Cardiac muscle cell (in vitro differentiated cells and primary cell): ENCODE measurements at regions not wholly inside any gene's neighbourhood (a gene's known extent, or its start where the extent isn't known, plus 50 kb on each side); places are given as distances from the start of the nearest gene placed in this dataset.

ENCODE experiments used
- DNase-seq, 2 donors: peaks; one replicate each; pipeline versions ENCODE4 v3.0.0 to v3.0.0-alpha.2; 2010 to 2017; ENCODE audit warnings: low read depth in 1 of 2, low spot score in 1 of 2
- H3K27ac ChIP-seq: fragments of 200-600 bp; sonication (generic); 2 replicates; pipeline ENCODE4 v1.5.1; 2016
- H3K27me3 ChIP-seq: fragments of 200-600 bp; sonication (generic); 2 replicates; pipeline ENCODE4 v1.6.0; 2016; ENCODE audit warnings: control low read depth
- H3K36me3 ChIP-seq: fragments of 200-600 bp; sonication (generic); 2 replicates; pipeline ENCODE4 v1.5.1; 2016; ENCODE audit warnings: control low read depth
- H3K4me1 ChIP-seq: fragments of 200-600 bp; sonication (generic); 2 replicates; pipeline ENCODE4 v1.8.1; 2017; ENCODE audit warnings: low read depth, mild to moderate bottlenecking, mixed run types
- H3K4me3 ChIP-seq: fragments of 200-600 bp; sonication (generic); 2 replicates; pipeline ENCODE4 v1.5.1; 2016; ENCODE audit warnings: mild to moderate bottlenecking
- H3K9me3 ChIP-seq: fragments of 200-600 bp; sonication (generic); 2 replicates; pipeline ENCODE4 v1.5.1; 2017; ENCODE audit warnings: low read depth, mild to moderate bottlenecking, control low read depth
- TF ChIP-seq, protein P1 (sequence below): IDR thresholded peaks from 2 replicates; pipeline ENCODE4 v1.5.1; 2012; ENCODE audit warnings: low read depth, mild to moderate bottlenecking, low read length

DNA sequence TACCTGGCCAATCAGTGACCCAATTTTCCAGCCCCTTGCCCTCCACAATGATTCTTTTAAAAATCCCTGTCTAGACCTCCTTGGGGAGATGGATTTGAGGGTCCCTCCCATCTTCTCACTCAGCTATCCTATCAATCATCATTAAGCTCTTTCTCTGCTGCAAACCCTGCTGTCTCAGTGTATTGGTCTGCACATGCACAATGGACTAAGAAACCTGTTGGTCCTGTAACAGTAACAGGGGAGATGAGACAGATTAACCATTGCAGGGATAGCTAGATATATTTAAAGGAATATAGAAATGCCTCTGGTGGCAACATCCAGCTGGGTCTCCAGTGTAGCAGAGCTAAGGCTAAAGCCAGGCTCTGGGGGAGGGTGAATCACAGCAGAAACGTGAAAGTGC, 74.6 kb upstream of the CHRNA7 start:
- Histone ChIP-seq H3K27me3 (no peaks in the 10 kb centered on the region), H3K9me3 (no peaks in the 10 kb centered on the region), H3K36me3 (no peaks in the 10 kb centered on the region), H3K4me1 (no peaks in the 10 kb centered on the region), H3K4me3 (no peak overlapping the region), H3K27ac (no peak overlapping the region)
- no peak for DNase-seq
- TF ChIP-seq, protein P1, sequence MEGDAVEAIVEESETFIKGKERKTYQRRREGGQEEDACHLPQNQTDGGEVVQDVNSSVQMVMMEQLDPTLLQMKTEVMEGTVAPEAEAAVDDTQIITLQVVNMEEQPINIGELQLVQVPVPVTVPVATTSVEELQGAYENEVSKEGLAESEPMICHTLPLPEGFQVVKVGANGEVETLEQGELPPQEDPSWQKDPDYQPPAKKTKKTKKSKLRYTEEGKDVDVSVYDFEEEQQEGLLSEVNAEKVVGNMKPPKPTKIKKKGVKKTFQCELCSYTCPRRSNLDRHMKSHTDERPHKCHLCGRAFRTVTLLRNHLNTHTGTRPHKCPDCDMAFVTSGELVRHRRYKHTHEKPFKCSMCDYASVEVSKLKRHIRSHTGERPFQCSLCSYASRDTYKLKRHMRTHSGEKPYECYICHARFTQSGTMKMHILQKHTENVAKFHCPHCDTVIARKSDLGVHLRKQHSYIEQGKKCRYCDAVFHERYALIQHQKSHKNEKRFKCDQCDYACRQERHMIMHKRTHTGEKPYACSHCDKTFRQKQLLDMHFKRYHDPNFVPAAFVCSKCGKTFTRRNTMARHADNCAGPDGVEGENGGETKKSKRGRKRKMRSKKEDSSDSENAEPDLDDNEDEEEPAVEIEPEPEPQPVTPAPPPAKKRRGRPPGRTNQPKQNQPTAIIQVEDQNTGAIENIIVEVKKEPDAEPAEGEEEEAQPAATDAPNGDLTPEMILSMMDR = no peak

DNA sequence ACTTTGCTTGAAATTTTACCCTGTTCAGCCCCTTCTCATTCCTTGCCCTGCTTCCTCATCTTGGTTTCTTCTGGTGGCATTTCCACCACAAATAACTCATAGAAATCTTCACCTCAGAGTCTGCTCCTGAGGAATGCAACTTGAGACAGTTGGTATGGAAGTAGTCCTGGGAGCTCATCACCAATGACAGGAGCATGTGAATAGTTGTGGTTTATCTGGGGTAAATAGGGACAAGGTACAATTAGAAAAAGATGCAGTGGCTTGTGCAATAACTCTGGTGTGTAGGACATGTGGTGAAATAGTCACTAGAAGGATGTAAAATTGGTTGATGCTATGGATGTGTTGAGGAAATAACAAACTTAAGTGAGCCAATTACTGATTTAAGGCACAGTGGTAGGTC, 72.7 kb upstream of the CHRNA7 start:
- Histone ChIP-seq H3K4me3 (no peak overlapping the region), H3K27me3 (no peaks in the 10 kb centered on the region), H3K36me3 (no peaks in the 10 kb centered on the region), H3K27ac (no peak overlapping the region), H3K9me3 (no peaks in the 10 kb centered on the region), H3K4me1 (no peaks in the 10 kb centered on the region)
- TF ChIP-seq, protein P1 = no peak
- no peak for DNase-seq

DNA sequence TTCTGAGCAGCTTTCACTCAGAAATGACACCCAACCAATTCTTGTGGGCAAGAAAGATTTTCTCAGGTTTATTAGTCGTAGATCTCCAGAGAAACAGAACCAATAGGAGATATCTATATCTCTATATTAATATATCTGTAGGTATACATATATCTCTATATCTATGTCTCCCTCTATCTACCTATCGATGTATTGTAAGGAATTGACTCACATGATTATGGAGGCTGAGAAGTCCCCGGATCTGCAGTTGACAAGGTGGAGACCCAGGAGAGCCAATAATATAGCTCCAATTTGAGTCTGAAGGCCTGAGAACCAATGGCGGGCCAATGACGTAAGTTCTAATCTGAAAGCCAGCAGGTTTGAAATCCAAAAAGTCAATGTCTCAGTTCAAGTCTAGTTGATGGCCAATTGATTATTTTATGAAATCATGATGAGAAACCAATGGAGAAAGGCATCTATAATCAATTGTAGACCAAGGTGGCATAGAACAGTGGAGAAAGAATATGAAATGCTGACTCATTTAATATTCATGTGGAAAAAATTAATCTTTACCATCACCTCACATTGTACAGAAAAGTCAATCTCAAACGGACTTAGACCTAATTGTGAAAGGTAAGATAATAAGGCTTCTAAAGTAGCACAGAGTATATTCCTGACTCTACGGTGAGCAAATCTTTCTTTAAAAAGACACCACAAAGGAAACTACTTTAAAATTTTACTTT, 65.6 kb upstream of the CHRNA7 start:
- Histone ChIP-seq H3K9me3 (no peaks in the 10 kb centered on the region), H3K36me3 (no peaks in the 10 kb centered on the region), H3K4me1 (no peaks in the 10 kb centered on the region), H3K4me3 (no peak overlapping the region), H3K27ac (no peak overlapping the region), H3K27me3 (no peaks in the 10 kb centered on the region)
- no peak for DNase-seq
- TF ChIP-seq, protein P1 = no peak

DNA sequence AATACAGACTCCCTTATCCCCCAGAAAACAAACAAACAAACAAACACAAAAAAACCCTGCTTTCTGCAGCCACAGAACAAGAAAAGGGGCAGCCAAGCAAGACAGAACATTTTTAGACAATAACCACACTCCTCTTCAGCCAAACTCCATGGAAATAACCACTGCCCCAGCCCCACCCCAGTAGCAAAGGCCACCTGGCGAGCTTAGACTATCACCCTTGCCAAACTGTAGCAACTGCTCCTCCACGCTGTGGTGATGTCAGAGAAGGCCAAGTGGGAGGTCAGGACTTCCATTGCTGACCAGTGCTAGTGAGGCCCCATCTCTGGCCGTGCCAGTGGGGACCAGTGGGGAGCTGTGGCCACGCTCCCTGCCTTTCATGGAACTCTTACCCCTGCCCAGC, 60.3 kb upstream of the CHRNA7 start:
- Histone ChIP-seq H3K4me1 (no peaks in the 10 kb centered on the region), H3K27me3 (peaks cover under 1% of the 10 kb centered on the region), H3K36me3 (no peaks in the 10 kb centered on the region), H3K27ac (no peak overlapping the region), H3K9me3 (no peaks in the 10 kb centered on the region), H3K4me3 (no peak overlapping the region)
- TF ChIP-seq, protein P1 = no peak
- no peak for DNase-seq

DNA sequence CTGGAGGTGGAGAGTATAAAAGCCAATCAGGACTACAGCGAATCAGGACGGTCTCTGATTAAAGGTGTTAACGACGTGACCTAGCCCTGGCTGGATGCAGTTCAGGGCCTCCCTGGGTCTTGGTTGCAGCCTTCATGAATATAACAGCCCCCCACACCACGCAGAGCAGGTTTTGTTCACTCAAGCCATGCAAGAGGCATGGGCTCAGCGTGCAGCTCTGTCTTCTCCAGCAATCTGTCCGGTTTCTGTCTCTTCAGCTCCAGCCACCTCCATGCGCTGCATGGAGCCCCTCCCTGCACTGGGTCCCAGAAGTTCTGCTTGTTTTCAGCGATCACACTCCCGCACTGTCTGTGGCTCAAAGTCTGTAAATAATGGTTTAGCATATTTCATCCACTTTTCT, 57.1 kb upstream of the CHRNA7 start:
- peaks cover 16% of the 10 kb centered on the region for H3K27me3 ChIP-seq
- DNase-seq = no peak
- H3K27ac ChIP-seq = no peak overlapping the region
- no peaks in the 10 kb centered on the region for H3K36me3 ChIP-seq
- H3K9me3 ChIP-seq = no peaks in the 10 kb centered on the region
- H3K4me3 ChIP-seq = no peak overlapping the region
- H3K4me1 ChIP-seq = no peaks in the 10 kb centered on the region
- TF ChIP-seq, protein P1 = no peak
